Peyer's patch (tissue), 4 donors: ENCODE measurements at regions not wholly inside any gene's neighbourhood (a gene's known extent, or its start where the extent isn't known, plus 50 kb on each side); places are given as distances from the start of the nearest gene placed in this dataset.

ENCODE experiments used
- POLR2A ChIP-seq, 2 donors: fragments of 450-650 bp; IDR thresholded peaks; one replicate each; pipeline ENCODE4 v1.5.1; 2017; ENCODE audit warnings: antibody characterized with exemption in 2 of 2, mild to moderate bottlenecking in 2 of 2, moderate library complexity in 2 of 2
- TF ChIP-seq, protein P1 (sequence below), 6 experiments: fragments of 450-650 bp in 4 of 6; fragments of 200-600 bp in 2 of 6; sonication (generic) in 1 of 6; IDR thresholded peaks; one replicate each; pipeline ENCODE4 v1.5.1; 2017 to 2019; ENCODE audit warnings: antibody characterized with exemption in 6 of 6, mild to moderate bottlenecking in 3 of 6, moderate library complexity in 1 of 6

DNA sequence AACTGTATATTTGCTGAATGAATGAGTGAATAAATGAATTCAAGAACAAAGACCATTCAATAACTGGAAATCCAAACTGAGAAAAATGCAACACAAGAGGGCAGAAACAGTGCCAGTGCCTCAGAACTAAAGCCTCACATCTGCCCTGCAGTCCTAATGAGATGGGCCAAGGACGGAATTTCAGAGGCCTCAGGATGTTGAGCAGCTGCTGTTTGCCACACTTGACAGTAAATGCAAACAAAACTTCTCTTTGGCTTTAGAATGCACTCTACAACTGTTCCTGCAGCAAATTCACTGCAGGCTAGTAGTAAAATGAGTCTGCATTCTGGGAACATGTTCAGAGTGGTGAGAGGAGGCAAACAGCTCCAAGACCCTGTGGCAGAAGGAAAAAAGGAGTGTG is 177.6 kb upstream of the LRFN2 start:
- TF ChIP-seq, protein P1, sequence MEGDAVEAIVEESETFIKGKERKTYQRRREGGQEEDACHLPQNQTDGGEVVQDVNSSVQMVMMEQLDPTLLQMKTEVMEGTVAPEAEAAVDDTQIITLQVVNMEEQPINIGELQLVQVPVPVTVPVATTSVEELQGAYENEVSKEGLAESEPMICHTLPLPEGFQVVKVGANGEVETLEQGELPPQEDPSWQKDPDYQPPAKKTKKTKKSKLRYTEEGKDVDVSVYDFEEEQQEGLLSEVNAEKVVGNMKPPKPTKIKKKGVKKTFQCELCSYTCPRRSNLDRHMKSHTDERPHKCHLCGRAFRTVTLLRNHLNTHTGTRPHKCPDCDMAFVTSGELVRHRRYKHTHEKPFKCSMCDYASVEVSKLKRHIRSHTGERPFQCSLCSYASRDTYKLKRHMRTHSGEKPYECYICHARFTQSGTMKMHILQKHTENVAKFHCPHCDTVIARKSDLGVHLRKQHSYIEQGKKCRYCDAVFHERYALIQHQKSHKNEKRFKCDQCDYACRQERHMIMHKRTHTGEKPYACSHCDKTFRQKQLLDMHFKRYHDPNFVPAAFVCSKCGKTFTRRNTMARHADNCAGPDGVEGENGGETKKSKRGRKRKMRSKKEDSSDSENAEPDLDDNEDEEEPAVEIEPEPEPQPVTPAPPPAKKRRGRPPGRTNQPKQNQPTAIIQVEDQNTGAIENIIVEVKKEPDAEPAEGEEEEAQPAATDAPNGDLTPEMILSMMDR (IDR thresholded peaks at IDR 0.05), result no peak
- TF ChIP-seq POLR2A (IDR thresholded peaks at IDR 0.05), result no peak
